GM21825 (cell line): ENCODE measurements at regions not wholly inside any gene's neighbourhood (a gene's known extent, or its start where the extent isn't known, plus 50 kb on each side); places are given as distances from the start of the nearest gene placed in this dataset.

ENCODE experiments used
- ATAC-seq: cut with Tn5 transposase; IDR thresholded peaks from one replicate; pipeline ENCODE4 v1.9.1; 2021; ENCODE audit warnings: mild to moderate bottlenecking, moderate library complexity; ENCODE audit not compliant: unreplicated experiment

DNA sequence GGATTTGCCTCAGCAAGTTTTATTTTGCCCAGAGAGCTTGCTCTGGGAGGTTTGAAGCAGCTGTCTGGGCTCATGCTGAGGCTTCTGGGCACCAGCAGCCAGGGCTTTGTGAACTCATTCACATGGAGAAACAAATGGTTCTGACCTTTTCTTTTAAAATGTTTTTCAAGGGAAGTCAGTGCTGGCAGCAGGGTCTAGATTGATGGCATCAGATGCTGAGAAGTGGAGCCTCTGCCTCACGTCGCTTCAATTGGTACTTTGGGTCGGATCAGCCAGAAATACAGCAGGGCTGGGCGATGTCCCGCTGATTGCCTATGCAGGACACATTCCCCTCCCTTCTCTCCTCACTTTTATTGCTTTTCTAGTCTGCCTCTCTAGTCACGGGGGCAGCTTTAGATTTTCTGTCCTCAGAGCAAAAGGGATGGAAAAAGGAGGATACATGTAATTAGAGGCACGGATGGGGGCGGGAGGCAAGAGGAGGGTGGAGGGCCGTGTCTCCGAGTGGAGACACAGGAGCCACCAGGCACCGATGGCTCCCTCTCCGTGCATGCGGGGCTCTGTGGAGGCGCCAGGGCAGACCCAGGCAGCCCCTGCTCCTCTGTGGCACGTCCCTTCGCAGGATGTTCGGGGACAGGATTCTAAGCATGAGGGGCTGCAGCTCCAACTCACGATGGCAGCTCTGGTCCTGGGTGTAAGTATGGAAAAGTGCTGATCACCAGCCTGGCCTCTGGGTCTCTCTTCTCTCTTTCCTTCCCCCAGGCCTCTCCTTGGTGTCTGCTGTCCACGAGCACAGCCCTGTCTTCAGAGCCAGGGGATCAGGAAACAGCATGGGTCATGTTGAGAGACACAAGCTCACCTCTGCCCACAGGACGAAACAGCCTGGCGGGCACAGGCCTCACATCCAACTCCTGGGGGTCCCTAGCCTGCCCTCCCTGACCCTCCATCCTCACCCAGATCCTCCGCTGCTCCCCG lies 116.1 kb downstream of the FAM43A start:
- no peak for ATAC-seq

DNA sequence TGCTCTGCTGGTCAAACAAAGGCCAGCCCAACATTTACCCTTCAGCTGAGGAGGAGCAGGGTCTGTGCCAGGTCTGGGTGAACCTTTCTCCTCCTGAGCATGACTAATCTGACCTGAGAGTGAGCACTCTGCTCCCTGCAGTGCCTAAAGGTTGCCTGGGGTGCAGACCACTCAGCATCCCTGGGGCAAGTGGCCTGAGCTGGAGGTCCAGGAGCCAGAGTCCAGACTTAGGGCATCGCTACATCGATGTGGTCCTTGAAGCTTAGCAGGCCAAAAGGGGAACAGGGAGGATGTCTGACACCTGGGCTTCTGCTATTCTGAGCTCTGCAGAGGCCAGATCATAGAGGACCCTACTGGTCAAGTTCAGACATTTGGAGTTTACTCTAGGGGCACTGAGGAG lies 119.1 kb downstream of the FAM43A start:
- ATAC-seq: no peak

DNA sequence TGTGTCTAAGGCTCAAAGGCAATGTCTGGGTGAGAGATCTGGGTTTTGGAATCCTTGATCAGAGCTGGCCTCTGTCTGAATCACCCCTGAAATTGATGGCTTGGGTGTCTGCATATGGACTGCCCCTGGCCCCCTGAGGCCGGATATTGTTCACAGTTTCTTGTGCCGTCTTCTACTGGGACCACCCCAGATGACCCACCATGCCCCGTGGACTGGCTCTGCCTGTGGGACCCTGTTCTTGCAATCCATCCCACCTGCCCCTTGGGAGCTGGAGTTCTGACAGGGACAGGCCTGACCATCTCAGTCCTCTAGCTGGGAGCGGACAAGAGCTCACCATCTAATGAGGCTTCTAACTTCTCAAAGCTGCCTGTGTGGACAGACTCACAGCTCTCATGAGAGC lies 119.9 kb downstream of the FAM43A start:
- no peak for ATAC-seq

DNA sequence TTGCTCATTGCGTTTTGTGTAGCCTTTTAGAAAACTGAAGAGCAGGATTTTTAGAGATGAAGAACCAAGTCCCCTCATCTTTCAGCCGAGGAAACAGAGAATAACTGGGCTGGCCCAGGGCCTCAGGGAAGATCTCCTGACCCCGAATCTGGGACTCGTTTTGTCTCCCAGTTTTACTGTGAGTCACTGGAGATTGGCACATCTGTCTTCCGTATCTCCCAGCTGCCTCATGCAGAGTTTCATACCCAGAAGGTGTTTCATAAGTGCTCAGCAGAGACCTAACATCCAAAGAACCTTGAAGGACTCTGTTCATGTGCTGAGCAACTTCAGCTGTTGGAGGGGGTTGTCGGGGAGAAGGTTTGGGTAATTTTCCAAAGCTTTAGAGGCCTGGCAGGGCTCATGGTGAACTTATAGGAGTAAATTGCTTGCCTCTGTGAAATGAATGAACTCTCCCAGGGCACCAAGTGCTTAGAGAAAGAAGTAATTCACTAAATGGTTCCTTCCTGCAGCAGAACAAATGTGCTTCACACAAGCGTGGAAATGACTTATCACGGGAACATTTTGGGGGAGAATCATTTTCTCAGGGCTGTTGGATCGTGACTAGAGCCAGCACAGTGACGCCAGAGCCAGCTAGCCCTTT lies 121.4 kb downstream of the FAM43A start:
- no peak for ATAC-seq

DNA sequence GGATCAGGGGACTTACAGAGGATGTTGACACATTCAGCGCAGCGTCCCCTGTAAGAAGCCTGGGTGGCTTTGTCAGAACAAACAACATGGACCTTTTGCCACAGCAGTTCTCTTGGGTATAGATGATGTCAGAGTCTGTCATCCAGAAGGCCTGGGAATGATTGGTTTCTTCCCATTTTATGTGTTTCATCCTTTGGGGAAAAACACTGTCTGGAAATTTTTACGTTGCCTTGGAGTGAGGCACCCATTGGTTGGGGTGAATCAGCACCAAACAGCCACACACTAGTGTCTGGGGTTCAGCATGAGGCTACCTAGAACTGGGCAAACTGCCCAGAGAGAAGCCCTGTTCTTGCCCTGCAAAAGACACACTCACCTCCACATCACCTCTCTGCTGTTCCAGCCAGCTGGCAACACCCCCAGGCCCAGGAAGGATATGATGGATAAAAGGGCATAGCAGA lies 123.0 kb downstream of the FAM43A start:
- no peak for ATAC-seq

DNA sequence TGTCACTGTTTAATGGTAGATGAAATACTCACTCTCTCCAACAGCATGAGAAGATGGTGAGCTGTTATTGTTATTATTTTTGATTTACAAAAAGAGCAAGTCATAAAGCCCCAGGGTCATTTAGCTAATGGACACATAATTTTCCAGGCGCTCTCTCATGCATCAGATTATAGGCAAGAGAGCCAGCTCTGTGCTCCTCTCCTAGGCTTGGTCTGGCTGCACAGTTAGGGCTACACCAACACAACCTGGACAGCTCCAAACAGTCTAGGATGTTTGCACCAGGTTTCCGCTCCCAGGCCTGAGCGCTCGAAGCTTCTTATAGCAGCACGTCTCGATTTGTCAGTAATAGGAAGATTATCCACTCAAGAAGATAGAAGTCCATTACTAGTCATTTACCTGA lies 123.7 kb downstream of the FAM43A start:
- no peak for ATAC-seq

DNA sequence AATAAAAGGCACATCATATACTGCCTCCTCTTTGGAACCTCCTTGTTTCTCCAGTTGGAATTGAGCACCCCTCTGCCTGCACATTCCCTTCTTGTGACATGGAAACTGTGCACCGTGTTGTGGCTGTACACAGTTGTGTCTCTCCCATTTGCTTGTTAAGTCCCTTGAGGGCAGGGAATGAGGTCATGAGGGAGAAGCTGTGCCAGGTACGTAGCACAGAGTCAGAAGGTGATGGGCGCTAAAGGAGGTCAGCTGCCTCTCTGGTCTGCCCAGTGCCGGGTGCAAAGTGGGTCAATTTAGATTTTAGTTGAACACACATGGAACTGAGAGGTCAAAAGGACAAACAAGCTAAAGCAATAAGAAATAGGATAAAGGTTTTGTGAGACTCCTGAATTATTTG lies 124.4 kb downstream of the FAM43A start:
- ATAC-seq: no peak

DNA sequence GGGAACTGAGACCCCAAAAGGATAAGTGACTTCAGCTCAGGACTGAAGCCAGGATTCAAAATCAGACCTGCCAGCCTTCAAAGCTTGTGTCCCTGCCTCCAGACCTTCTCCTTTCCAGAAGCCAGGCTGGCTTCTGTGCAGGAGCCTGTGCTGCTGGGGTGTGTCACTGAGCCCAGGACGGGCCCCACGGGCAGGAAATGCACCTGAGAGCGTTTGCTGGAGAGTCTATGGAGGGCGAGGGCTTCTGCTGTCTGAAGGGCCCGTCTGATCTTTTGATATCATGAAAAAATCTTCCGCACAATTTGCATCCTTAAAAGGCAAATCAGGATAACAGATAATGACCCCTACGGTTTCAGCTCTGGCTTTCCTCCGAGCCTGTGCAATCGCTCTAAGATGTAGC lies 125.4 kb downstream of the FAM43A start:
- ATAC-seq: no peak

DNA sequence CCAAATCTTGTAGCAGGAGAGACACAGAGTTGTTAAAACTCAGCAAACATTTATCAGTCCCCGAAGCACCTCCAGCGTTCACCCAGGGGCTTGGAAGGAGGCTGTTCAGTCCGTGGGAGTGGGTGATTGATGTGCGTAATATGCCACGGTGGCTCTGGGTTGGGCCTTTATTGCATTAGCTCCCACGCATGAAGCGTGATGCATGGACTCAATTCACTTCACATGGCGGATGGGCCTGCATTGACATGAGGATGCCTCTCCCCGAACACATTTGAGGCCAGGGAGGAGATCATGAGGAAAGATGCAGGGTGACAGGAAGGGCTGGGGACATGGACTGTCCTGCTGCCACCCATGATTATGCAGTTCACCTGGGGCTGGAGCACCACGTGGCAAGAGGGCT lies 126.5 kb downstream of the FAM43A start:
- no peak for ATAC-seq

DNA sequence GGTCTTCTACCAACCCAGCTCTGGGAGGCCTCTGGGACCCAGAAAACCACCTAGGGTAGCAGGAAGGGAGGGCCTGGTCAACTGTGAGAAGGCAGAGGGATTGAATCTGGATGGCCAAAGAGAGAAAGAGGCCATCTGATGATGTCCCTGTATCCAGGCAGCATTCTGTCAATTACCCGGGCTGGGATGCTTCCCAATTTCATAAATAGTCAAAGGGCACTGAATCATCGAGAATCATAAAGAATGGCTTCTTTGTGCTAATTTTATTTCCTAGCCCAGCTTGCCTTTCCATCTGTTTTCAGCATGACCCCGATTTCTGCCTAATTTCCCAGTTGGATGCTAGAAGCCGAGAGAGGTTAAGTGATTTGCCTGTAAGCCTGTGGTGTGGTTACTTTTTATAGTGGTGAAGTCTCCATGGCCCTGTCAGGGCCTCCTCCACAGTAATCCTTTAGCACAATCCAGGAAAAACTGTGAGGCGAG lies 129.2 kb downstream of the FAM43A start:
- ATAC-seq: no peak

DNA sequence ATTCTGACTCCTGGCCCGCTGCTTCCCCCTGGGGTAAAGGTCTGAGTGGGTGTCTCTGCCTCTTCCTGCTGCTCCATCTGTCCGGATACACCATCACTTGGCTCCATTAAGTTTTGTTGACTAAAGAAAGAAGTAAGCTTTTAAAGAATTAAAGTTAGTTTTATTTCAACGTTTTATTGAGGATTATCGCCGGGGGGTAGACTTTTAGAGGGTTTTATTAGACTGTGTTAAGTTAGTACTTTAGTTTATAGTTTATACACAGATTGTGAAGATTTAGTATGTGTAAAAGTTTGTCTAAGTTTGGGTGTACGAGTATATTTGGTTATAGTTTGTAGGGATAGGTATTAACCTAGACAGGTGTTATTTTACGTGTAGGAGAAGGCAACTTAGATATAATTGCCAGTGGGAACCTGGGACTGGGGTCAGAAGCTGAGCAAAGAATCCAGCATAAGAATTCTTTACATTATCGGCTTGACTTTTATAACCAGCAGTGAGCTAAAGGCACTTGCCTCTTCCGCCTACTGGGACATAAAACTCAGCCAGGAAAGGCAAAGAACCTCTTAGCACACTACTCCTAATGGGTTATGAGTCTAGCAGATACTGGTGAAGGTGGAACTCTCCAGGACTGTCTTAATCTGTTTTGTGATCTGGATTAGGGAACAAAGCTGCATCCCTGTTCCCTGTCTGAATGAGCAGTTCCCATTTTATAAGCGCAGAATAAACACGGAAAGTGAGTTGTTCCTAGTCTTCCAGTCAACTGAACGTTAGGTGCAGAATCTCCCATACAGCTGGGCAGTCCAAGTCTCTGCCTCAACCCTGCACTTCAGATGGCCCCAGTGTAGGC lies 131.3 kb downstream of the FAM43A start:
- no peak for ATAC-seq

DNA sequence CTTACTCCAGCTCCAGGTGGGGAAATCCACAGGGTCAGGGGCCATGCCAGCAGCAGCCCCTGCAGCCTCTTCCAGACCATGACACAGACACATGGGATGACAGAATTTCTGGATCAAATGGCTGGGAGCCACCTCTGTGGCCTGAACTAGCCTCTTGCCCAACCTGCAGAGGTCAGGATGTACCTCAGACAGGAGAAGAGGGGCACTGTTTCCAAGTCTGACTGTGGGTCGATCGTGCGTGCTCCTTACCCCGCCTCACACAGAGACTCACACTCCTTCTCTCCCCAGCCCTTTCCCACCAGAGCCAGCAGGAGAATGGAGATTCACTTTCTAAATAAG lies 131.9 kb downstream of the FAM43A start:
- ATAC-seq: no peak

DNA sequence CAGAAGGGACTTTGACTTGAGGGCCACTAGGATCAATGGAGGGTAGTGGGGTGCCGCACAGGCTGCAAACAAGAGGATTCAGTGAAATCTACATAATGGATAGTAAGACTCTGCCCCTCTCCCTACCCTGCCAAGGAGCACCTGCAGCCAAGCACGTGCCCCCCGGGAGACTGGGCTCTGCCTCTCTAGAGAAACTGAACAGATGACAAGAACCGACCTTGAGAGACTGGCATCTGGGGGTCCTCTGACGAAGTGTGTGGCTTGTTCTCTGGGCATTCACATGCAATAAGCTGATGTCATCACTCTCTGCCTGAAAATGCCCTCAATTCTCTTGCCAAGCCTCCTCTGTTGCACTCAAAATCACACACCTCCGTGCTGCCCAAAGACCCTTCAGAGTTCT lies 132.3 kb downstream of the FAM43A start:
- no peak for ATAC-seq

DNA sequence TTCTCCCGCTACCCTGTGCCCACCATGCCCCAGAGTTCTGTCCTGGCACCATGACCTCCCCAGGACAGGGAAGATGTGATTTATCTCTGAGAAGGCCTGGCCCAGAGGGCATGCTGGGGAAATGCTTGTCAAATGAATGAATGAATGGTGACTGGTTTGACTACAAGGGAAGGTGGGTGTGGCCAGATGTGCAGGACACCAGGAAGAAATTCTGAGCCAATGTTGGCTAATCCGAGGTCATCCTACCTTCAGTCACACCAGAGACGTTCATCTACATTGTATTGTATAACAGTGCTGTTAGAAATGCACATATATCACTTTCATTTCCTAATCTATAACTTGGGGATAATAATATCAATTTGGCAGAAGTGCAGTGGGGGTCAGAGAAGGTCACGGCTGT lies 138.4 kb downstream of the FAM43A start:
- no peak for ATAC-seq

DNA sequence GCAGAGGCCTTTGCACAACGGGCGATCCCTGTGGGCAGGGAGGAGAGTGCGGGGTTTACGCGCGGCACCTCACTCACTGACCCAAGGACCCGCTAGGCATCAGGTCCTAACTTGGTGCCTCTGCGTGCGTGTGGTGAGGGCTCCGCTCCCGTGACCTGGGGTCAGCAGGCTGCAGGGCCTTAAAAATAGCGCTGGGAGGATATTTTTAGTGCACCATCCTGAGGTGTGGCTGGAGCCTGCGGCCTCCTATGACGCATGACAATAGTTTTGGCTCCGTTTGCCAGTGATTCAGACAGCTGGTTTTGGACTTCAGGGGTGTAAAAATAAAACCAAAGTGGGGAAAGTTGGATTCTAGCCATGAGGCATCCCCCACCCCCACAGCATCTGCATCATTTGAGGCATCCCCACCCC lies 139.0 kb downstream of the FAM43A start:
- no peak for ATAC-seq

DNA sequence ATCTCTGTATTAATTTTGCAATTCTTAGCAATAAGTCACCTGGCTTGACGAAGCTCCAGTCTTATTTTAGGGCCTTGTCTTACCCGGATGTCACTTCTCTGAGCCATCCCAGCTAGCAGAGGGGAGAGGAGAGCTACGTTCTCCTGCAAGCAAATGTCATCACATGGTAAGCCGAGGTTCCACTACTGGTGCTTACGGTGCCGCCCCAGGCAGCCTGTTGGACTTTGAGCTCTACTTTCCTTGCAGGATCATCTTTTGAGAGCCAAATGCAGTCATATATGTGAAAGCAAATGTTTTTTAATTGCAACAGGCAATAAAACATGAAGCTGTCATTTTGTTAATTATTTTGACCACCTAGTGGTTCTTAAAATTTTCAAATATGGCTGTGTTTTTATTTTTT lies 140.9 kb downstream of the FAM43A start:
- ATAC-seq: no peak

DNA sequence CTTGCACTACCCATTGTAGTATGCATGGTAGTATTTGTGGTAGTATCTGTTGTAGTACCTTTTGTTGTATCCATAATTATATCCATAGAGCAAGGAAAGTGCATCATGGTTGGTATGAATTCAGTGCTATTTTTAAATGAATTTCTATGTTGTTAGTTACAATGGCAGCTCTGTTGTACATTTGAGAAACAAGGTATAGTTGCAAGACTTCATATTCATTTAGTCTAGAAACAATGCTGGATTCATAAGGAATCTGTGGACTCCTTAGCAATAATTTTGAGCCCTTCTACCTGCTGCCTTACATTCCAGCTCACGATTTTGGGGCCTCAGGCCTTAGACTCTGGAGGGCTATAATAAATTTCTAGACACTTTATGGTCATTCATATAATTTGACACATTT lies 141.8 kb downstream of the FAM43A start:
- no peak for ATAC-seq

DNA sequence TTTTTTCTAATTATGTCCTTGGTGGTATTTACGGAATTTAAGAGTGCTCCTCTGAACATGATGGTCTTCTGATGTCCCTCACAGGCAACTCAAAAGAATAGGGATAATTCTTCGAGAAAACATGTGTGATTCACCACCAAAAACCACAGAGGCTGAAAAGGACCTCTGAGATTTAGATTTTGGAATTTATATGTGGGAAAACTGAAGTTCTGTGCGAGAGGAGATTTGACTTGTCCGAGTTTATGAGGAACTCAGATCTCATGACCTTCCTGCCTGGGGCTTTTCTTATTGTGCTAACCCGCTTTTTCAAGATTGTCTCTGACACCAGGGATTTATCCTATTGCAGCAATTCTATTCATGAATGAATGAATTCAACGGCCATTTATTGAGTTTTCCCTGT lies 142.4 kb downstream of the FAM43A start:
- no peak for ATAC-seq

DNA sequence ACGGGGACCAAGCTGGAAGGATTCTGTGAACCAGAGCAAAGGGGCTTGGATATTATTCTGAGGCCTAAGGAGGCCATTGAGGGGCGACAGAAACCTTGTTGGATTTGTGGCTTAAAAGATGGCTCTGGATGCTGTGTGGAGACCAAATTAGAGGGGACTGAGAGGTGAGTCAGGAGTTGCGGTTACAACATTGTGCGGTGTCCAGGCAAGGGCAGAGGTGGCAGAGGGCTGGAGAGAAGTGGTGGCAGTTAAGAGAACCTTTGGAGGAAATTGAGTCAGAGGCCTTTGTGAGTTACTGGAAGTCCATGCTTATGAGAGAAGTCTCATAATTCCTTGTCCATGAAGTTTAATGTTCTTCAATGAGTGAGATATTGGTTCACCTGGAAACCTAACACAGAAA lies 143.2 kb downstream of the FAM43A start:
- no peak for ATAC-seq

DNA sequence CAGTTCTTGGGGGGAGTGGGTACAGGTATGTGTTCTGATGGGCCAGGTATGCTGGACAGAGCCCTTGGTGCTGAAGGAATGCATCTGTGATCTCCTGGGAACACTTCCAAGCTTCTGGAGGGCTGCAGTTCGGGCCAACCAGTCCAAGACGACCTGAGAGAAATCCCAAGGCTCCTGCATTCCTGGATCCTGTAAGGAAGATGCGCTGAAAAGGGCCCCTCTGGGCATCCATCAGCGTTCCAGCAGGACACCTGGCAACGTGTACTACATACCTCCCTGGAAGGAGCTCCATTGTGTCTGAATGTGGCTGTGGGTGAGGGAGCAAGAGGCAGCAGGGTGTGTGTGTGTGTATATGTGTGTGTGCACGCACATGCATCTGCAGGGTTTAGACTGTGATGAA lies 144.7 kb downstream of the FAM43A start:
- ATAC-seq: no peak

DNA sequence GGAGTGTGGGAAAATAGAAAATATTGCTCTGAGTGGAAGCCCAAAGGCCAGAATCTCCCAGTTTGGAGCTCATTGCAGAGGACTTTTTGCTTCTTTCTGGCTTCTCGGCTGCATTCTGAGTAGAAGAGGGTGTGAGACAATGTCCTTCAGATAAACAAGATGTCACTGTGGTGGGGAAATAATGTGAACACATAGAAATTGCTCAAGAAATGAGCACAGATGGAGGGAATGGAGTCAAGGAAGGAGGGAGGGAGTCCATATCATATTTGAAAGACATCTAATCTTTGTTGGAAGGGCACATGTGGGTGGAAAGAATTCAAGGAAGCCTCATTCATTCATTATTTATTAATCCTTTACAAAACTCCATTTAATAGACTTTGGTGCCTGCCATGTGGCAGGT lies 145.3 kb downstream of the FAM43A start:
- ATAC-seq: no peak
